ENCODE measurements at regions not wholly inside any gene's neighbourhood (a gene's known extent, or its start where the extent isn't known, plus 50 kb on each side); places are given as distances from the start of the nearest gene placed in this dataset.

GRCh38 chr2:198382811-198383210 lies 578.4 kb downstream of the PLCL1 start:
- TF ChIP-seq REST (IDR thresholded peaks at IDR 0.05; ENCODE audit: low read depth) (no peak), CEBPB (IDR thresholded peaks at IDR 0.05) (no peak), EP300 (IDR thresholded peaks at IDR 0.05; ENCODE audit: borderline replicate concordance) (no peak), FOXM1 (IDR thresholded peaks at IDR 0.05; ENCODE audit: borderline replicate concordance, low read depth) (no peak), EGR1 (IDR thresholded peaks at IDR 0.05) (no peak), RAD21 (IDR thresholded peaks at IDR 0.05; ENCODE audit: low read depth) (no peak), TEAD4 (IDR thresholded peaks at IDR 0.05) (no peak)

Measured in Ishikawa (cell line).